SU-DHL-6 (cell line): ENCODE measurements at regions not wholly inside any gene's neighbourhood (a gene's known extent, or its start where the extent isn't known, plus 50 kb on each side); places are given as distances from the start of the nearest gene placed in this dataset.

ENCODE experiments used
- EZH2phosphoT487 ChIP-seq: fragments of 200-600 bp; sonication (generic), shearing (Covaris generic); conservative IDR thresholded peaks from 2 replicates; pipeline ENCODE4 v1.6.1; 2018; ENCODE audit warnings: mild to moderate bottlenecking, antibody characterized with exemption, low read length, moderate library complexity, mixed read lengths
- TF ChIP-seq, protein P1 (sequence below): fragments of 200-600 bp; sonication (generic); IDR thresholded peaks from one replicate; pipeline ENCODE4 v1.5.1; 2017; ENCODE audit warnings: antibody characterized with exemption, mild to moderate bottlenecking, low read length, moderate library complexity; ENCODE audit not compliant: insufficient read depth, poor library complexity, severe bottlenecking

DNA sequence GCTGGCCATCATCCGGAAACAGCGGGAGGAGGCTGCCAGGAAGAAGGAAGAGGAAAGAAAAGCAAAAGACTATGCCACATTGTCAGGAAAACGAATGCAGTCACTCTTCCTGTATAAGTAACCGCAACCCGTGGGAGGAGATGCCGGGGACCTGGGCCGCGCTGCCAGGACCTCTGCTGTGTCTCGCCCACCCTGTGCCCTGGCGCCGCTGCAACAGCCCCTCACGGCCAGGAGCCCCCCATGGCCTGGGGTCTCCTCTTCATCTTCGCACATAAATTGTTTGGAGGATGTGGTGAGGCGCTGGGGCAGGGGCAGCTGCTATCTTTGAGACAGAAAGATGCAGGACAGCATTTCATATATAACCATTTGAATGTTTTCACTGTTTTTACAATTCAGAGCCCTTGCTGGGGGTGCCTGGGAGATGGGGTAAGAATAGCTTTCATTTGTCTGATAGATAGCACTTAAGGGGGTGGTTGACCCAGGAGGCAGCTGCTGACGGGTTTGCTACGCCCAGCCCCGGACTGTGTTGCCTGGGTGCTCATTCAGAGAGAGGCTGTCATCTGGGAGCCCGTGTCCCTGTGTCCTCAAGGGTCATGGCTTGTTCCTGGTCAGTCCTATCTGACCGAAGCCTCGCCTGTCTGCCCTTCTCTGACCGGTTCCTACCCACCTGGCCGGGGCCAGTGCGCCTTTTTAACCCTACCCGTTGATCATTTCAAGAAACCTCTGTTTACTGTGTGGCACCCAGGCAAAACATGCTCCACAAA lies 1067.7 kb upstream of the COX7C start:
- TF ChIP-seq, protein P1, sequence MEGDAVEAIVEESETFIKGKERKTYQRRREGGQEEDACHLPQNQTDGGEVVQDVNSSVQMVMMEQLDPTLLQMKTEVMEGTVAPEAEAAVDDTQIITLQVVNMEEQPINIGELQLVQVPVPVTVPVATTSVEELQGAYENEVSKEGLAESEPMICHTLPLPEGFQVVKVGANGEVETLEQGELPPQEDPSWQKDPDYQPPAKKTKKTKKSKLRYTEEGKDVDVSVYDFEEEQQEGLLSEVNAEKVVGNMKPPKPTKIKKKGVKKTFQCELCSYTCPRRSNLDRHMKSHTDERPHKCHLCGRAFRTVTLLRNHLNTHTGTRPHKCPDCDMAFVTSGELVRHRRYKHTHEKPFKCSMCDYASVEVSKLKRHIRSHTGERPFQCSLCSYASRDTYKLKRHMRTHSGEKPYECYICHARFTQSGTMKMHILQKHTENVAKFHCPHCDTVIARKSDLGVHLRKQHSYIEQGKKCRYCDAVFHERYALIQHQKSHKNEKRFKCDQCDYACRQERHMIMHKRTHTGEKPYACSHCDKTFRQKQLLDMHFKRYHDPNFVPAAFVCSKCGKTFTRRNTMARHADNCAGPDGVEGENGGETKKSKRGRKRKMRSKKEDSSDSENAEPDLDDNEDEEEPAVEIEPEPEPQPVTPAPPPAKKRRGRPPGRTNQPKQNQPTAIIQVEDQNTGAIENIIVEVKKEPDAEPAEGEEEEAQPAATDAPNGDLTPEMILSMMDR, result no peak
- TF ChIP-seq EZH2phosphoT487, result no peak
